SK-N-SH (cell line): ENCODE measurements at regions not wholly inside any gene's neighbourhood (a gene's known extent, or its start where the extent isn't known, plus 50 kb on each side); places are given as distances from the start of the nearest gene placed in this dataset.

Experiments
- CTCF ChIA-PET: fragments of 300-600, 350-600 bp; formaldehyde crosslinking; extraction: SDS; loops from one replicate; lab custom pipeline; 2021; lab: Yijun Ruan, JAX
- POLR2A ChIA-PET: fragments of 350-600 bp; sonication (Branson Sonifier 250); formaldehyde crosslinking; extraction: SDS; loops from one replicate; lab custom pipeline; 2020; ENCODE audit warnings: antibody characterized with exemption, inconsistent platforms; lab: Yijun Ruan, JAX
- DNase-seq: peaks from one replicate; pipeline ENCODE4 v3.0.0; 2012
- H2AFZ ChIP-seq: fragments of 200-600 bp; sonication (generic); 2 replicates; pipeline ENCODE4 v1.8.1; 2016; ENCODE audit warnings: antibody characterized with exemption, mild to moderate bottlenecking, low read depth
- H3F3A ChIP-seq: fragments of 200-600 bp; sonication (generic); replicated peaks from 2 replicates; pipeline ENCODE3; 2016; ENCODE audit warnings: antibody characterized with exemption, mild to moderate bottlenecking; ENCODE audit not compliant: insufficient read depth
- H3K27ac ChIP-seq, 2 experiments: fragments of 200-500 bp in 1 of 2; fragments of 200-600 bp in 1 of 2; sonication (Bioruptor generic) in 1 of 2; sonication (generic), shearing (Covaris generic) in 1 of 2; 2 replicates each; pipeline versions ENCODE4 v1.5.1 to v1.6.1; 2014 to 2016; ENCODE audit warnings: low read depth in 2 of 2, inconsistent platforms in 1 of 2, low read length in 1 of 2, mild to moderate bottlenecking in 1 of 2, mixed read lengths in 1 of 2
- H3K27me3 ChIP-seq: fragments of 200-600 bp; sonication (generic), shearing (Covaris generic); 2 replicates; pipeline ENCODE4 v1.6.1; 2016; ENCODE audit warnings: mixed run types; ENCODE audit not compliant: insufficient read depth
- H3K36me3 ChIP-seq, 2 experiments: fragments of 200-500 bp in 1 of 2; fragments of 200-600 bp in 1 of 2; sonication (Bioruptor generic) in 1 of 2; sonication (generic) in 1 of 2; replicated peaks in 1 of 2; 2 replicates each; pipeline versions ENCODE3 to v1.5.1; 2014 to 2016; ENCODE audit warnings: low read length in 1 of 2, mild to moderate bottlenecking in 1 of 2; ENCODE audit not compliant: insufficient read depth in 2 of 2, control insufficient read depth in 1 of 2
- H3K4me1 ChIP-seq, 2 experiments: fragments of 200-500 bp in 1 of 2; fragments of 200-600 bp in 1 of 2; sonication (Bioruptor generic) in 1 of 2; sonication (generic), shearing (Covaris generic) in 1 of 2; 2 replicates each; pipeline versions ENCODE4 v1.5.1 to v1.6.1; 2014 to 2016; ENCODE audit warnings: low read depth in 1 of 2, low read length in 1 of 2, mixed run types in 1 of 2; ENCODE audit not compliant: insufficient read depth in 2 of 2, control insufficient read depth in 1 of 2
- H3K4me2 ChIP-seq: fragments of 200-600 bp; sonication (generic), shearing (Covaris generic); 2 replicates; pipeline ENCODE4 v1.6.1; 2017; ENCODE audit warnings: mixed run types
- H3K4me3 ChIP-seq, 2 experiments: fragments of 200-500 bp in 1 of 2; fragments of 200-600 bp in 1 of 2; sonication (Bioruptor generic) in 1 of 2; sonication (generic), shearing (Covaris generic) in 1 of 2; 2 replicates each; pipeline versions ENCODE4 v1.5.1 to v1.8.1; 2014 to 2016; ENCODE audit warnings: low read depth in 2 of 2, inconsistent platforms in 1 of 2, low read length in 1 of 2, mild to moderate bottlenecking in 1 of 2, mixed read lengths in 1 of 2, moderate library complexity in 1 of 2
- H3K79me2 ChIP-seq: fragments of 200-600 bp; sonication (generic); 2 replicates; pipeline ENCODE4 v1.8.1; 2017; ENCODE audit warnings: mild to moderate bottlenecking; ENCODE audit not compliant: insufficient read depth
- H3K9ac ChIP-seq: fragments of 200-600 bp; sonication (generic); 2 replicates; pipeline ENCODE4 v1.6.1; 2017; ENCODE audit warnings: mixed run types
- H3K9me2 ChIP-seq: fragments of 200-600 bp; sonication (generic); 2 replicates; pipeline ENCODE4 v1.6.1; 2017; ENCODE audit warnings: mixed run types
- H3K9me3 ChIP-seq: fragments of 200-600 bp; sonication (generic); 2 replicates; pipeline ENCODE4 v1.6.1; 2017; ENCODE audit warnings: mixed run types, mild to moderate bottlenecking, moderate library complexity
- H4K20me1 ChIP-seq: fragments of 200-600 bp; sonication (generic); 2 replicates; pipeline ENCODE4 v1.6.1; 2017; ENCODE audit warnings: mild to moderate bottlenecking, mixed run types; ENCODE audit not compliant: insufficient read depth
- EP300 ChIP-seq, 2 experiments: IDR thresholded peaks; 2 replicates each; pipeline versions ENCODE4 v1.4.0 to v1.6.1; 2012; ENCODE audit warnings: borderline replicate concordance in 1 of 2, low read depth in 1 of 2, low read length in 1 of 2
- EZH2phosphoT487 ChIP-seq: fragments of 200-600 bp; sonication (generic); IDR thresholded peaks from 2 replicates; pipeline ENCODE4 v1.6.1; 2017; ENCODE audit warnings: low read depth, mixed run types, mild to moderate bottlenecking, antibody characterized with exemption, moderate library complexity, borderline replicate concordance
- FOXM1 ChIP-seq: IDR thresholded peaks from 2 replicates; pipeline ENCODE4 v1.4.0; 2012; ENCODE audit warnings: low read depth, mild to moderate bottlenecking
- GABPA ChIP-seq: IDR thresholded peaks from 2 replicates; pipeline ENCODE4 v1.4.0; 2012; ENCODE audit warnings: low read depth, mild to moderate bottlenecking
- GATA2 ChIP-seq: sonication (generic); formaldehyde crosslinking; IDR thresholded peaks from 2 replicates; pipeline ENCODE4 v1.5.0; 2020; ENCODE audit warnings: mild to moderate bottlenecking, missing genetic modification reagents
- IRF3 ChIP-seq: fragments of 150-350 bp; IDR thresholded peaks from 2 replicates; pipeline ENCODE4 v1.6.1; 2016; ENCODE audit warnings: mild to moderate bottlenecking, low read depth, low read length
- MXI1 ChIP-seq: IDR thresholded peaks from 2 replicates; pipeline ENCODE4 v1.6.1; 2012; ENCODE audit warnings: mild to moderate bottlenecking, low read depth, low read length, improper control_type of control experiment
- PBX3 ChIP-seq: IDR thresholded peaks from 2 replicates; pipeline ENCODE4; 2012
- POLR2AphosphoS5 ChIP-seq: IDR thresholded peaks from 2 replicates; pipeline ENCODE4 v1.6.1; 2012; ENCODE audit warnings: low read depth, low read length
- RAD21 ChIP-seq: IDR thresholded peaks from 2 replicates; pipeline ENCODE4 v1.6.1; 2012; ENCODE audit warnings: mild to moderate bottlenecking, low read length
- RCOR1 ChIP-seq: fragments of 150-350 bp; IDR thresholded peaks from 2 replicates; pipeline ENCODE4 v1.6.1; 2017; ENCODE audit warnings: antibody characterized with exemption, low read length
- REST ChIP-seq: IDR thresholded peaks from 2 replicates; pipeline ENCODE4 v1.6.1; 2012; ENCODE audit warnings: mild to moderate bottlenecking, low read depth, low read length, moderate library complexity
- SMC3 ChIP-seq: IDR thresholded peaks from 2 replicates; pipeline ENCODE4 v1.6.1; 2012; ENCODE audit warnings: low read depth, low read length, improper control_type of control experiment
- TCF12 ChIP-seq: IDR thresholded peaks from 2 replicates; pipeline ENCODE4 v1.4.0; 2012
- USF1 ChIP-seq: IDR thresholded peaks from 2 replicates; pipeline ENCODE4 v1.4.0; 2012; ENCODE audit warnings: low read depth, borderline replicate concordance
- USF2 ChIP-seq: fragments of 150-350 bp; IDR thresholded peaks from 2 replicates; pipeline ENCODE4 v1.6.1; 2017; ENCODE audit warnings: antibody characterized with exemption, low read length, low read depth, borderline replicate concordance
- YY1 ChIP-seq: IDR thresholded peaks from 2 replicates; pipeline ENCODE4 v1.4.0; 2012; ENCODE audit warnings: low read depth, mild to moderate bottlenecking
- WGBS: methylation state at CpG from one replicate; pipeline ENCODE4 v1.1.6; 2017; ENCODE audit warnings: low lambda C conversion rate; 5-methylcytosine and 5-hydroxymethylcytosine counted together

- no peaks in the 10 kb centered on the region for H3K9me3 ChIP-seq
- TF ChIP-seq YY1 (no peak), GATA2 (no peak), TCF12 (no peak), EZH2phosphoT487 (no peak), POLR2AphosphoS5 (no peak), EP300 (IDR thresholded peaks at IDR 0.05; ENCODE audit: borderline replicate concordance in 1 of 2, low read depth in 1 of 2, low read length in 1 of 2) (no peak), GABPA (no peak), FOXM1 (no peak), MXI1 (no peak), PBX3 (no peak), REST (no peak), RAD21 (no peak), USF1 (no peak), RCOR1 (no peak), SMC3 (no peak), USF2 (no peak), IRF3 (no peak)
- H3K4me2 ChIP-seq: no peak overlapping the region
- no peaks in the 10 kb centered on the region for H3K27me3 ChIP-seq
- H3K4me3 ChIP-seq: no peak overlapping the region
- no peak overlapping the region for H3K27ac ChIP-seq
- no peak for DNase-seq
- no peaks in the 10 kb centered on the region for H3K79me2 ChIP-seq
- H2AFZ ChIP-seq: no peak overlapping the region
- no peaks in the 10 kb centered on the region for H3K9me2 ChIP-seq
- H3F3A ChIP-seq: no peaks in the 10 kb centered on the region
- H3K36me3 ChIP-seq: no peaks in the 10 kb centered on the region
- WGBS: under 1% methylated on average over 6 of the region's 6 CpGs
- ChIA-PET CTCF (no interaction called here), POLR2A (no interaction called here)
- H3K9ac ChIP-seq: no peak overlapping the region
- no peaks in the 10 kb centered on the region for H3K4me1 ChIP-seq
- no peaks in the 10 kb centered on the region for H4K20me1 ChIP-seq
Observed at GRCh38 chr4:36740796-36741310, 459.4 kb downstream of the DTHD1 start.
